GM19372 (cell line): ENCODE measurements at regions not wholly inside any gene's neighbourhood (a gene's known extent, or its start where the extent isn't known, plus 50 kb on each side); places are given as distances from the start of the nearest gene placed in this dataset.

Experiments
- ATAC-seq: cut with Tn5 transposase; IDR thresholded peaks from one replicate; pipeline ENCODE4 v1.9.1; 2021; ENCODE audit warnings: mild to moderate bottlenecking, low read depth, moderate library complexity; ENCODE audit not compliant: unreplicated experiment

- no peak for ATAC-seq
These were observed 228.2 kb downstream of the TBL1XR1 start for GRCh38 chr3:176969066-176969465.

GRCh38 chr3:176968631-176969030 is 228.7 kb downstream of the TBL1XR1 start:
- no peak for ATAC-seq

GRCh38 chr3:176967522-176967921 is 229.8 kb downstream of the TBL1XR1 start:
- ATAC-seq = no peak

GRCh38 chr3:176964661-176965060 is 232.6 kb downstream of the TBL1XR1 start:
- no peak for ATAC-seq

GRCh38 chr3:176961916-176962315 is 235.4 kb downstream of the TBL1XR1 start:
- no peak for ATAC-seq

- no peak for ATAC-seq
These were observed 237.4 kb downstream of the TBL1XR1 start for GRCh38 chr3:176959867-176960266.

- no peak for ATAC-seq
These were observed 238.7 kb downstream of the TBL1XR1 start for GRCh38 chr3:176958560-176958959.

- ATAC-seq = no peak
These were observed 242.8 kb downstream of the TBL1XR1 start for GRCh38 chr3:176954517-176954916.

GRCh38 chr3:176953106-176954060 is 243.9 kb downstream of the TBL1XR1 start:
- no peak for ATAC-seq

- ATAC-seq = no peak
These were observed 245.5 kb downstream of the TBL1XR1 start for GRCh38 chr3:176951586-176952292.

GRCh38 chr3:176951144-176951543 is 246.1 kb downstream of the TBL1XR1 start:
- no peak for ATAC-seq

GRCh38 chr3:176950743-176951142 is 246.5 kb downstream of the TBL1XR1 start:
- no peak for ATAC-seq

GRCh38 chr3:176948151-176948550 is 249.1 kb downstream of the TBL1XR1 start:
- no peak for ATAC-seq

- no peak for ATAC-seq
These were observed 251.1 kb downstream of the TBL1XR1 start for GRCh38 chr3:176946202-176946601.

- no peak for ATAC-seq
These were observed 255.0 kb downstream of the TBL1XR1 start for GRCh38 chr3:176942305-176942704.

GRCh38 chr3:176941689-176942088 is 255.6 kb downstream of the TBL1XR1 start:
- ATAC-seq = no peak

GRCh38 chr3:176939022-176939817 is 258.1 kb downstream of the TBL1XR1 start:
- ATAC-seq = peak; percentile 96

- ATAC-seq = no peak
These were observed 259.3 kb downstream of the TBL1XR1 start for GRCh38 chr3:176937994-176938393.

GRCh38 chr3:176937541-176937940 is 259.7 kb downstream of the TBL1XR1 start:
- ATAC-seq = no peak

- no peak for ATAC-seq
These were observed 261.9 kb downstream of the TBL1XR1 start for GRCh38 chr3:176935194-176935888.
